GM23338 (cell line): ENCODE measurements at regions not wholly inside any gene's neighbourhood (a gene's known extent, or its start where the extent isn't known, plus 50 kb on each side); places are given as distances from the start of the nearest gene placed in this dataset.

Experiments used
- ATAC-seq: fragments of 200-7000 bp; cut with Tn5 transposase; 3 replicates; pipeline ENCODE4 v1.9.1; 2020
- DNase-seq: peaks from one replicate; pipeline ENCODE4 v3.0.0-alpha.2; 2015; ENCODE audit warnings: low spot score
- H2AFZ ChIP-seq: fragments of 200-600 bp; sonication (generic); 2 replicates; pipeline ENCODE4 v1.8.0; 2016; ENCODE audit warnings: antibody characterized with exemption, mild to moderate bottlenecking, moderate library complexity
- H3F3A ChIP-seq: fragments of 200-600 bp; sonication (generic); replicated peaks from 2 replicates; pipeline ENCODE4 v1.8.0; 2017; ENCODE audit warnings: antibody characterized with exemption, mixed run types, low read depth
- H3K27ac ChIP-seq: fragments of 200-600 bp; sonication (generic); 2 replicates; pipeline ENCODE4 v1.6.1; 2016; ENCODE audit warnings: low read depth
- H3K27me3 ChIP-seq: fragments of 200-600 bp; sonication (generic); 2 replicates; pipeline ENCODE4 v1.8.0; 2016; ENCODE audit warnings: mild to moderate bottlenecking, mixed run types, moderate library complexity; ENCODE audit not compliant: insufficient read depth
- H3K36me3 ChIP-seq: fragments of 200-600 bp; sonication (generic); 2 replicates; pipeline ENCODE4 v1.8.0; 2016; ENCODE audit warnings: mild to moderate bottlenecking; ENCODE audit not compliant: insufficient read depth
- H3K4me1 ChIP-seq: fragments of 200-600 bp; sonication (generic); 2 replicates; pipeline ENCODE4 v1.8.0; 2016; ENCODE audit warnings: mild to moderate bottlenecking, moderate library complexity; ENCODE audit not compliant: insufficient read depth
- H3K4me2 ChIP-seq: fragments of 200-600 bp; sonication (generic); 2 replicates; pipeline ENCODE4 v1.7.1; 2017; ENCODE audit warnings: mixed run types
- H3K4me3 ChIP-seq: fragments of 200-600 bp; sonication (generic); 2 replicates; pipeline ENCODE4 v1.6.1; 2016; ENCODE audit warnings: mixed run types
- H3K79me2 ChIP-seq: fragments of 200-600 bp; sonication (generic); replicated peaks from 2 replicates; pipeline ENCODE4 v1.8.0; 2017; ENCODE audit warnings: mild to moderate bottlenecking; ENCODE audit not compliant: insufficient read depth
- H3K9me2 ChIP-seq: fragments of 200-600 bp; sonication (generic); 2 replicates; pipeline ENCODE4 v1.8.0; 2017; ENCODE audit not compliant: insufficient read depth
- H4K20me1 ChIP-seq: fragments of 200-600 bp; sonication (generic); replicated peaks from 2 replicates; pipeline ENCODE4 v1.8.0; 2017; ENCODE audit warnings: mild to moderate bottlenecking; ENCODE audit not compliant: insufficient read depth
- H3K27ac Mint-ChIP-seq: 2 replicates; pipeline ENCODE4 v1.8.0; 2020; ENCODE audit warnings: inconsistent platforms, mild to moderate bottlenecking, moderate library complexity, mixed read lengths
- H3K27me3 Mint-ChIP-seq: 3 replicates; pipeline ENCODE4 v1.8.0; 2022; ENCODE audit warnings: low read depth, mild to moderate bottlenecking, moderate library complexity, mixed read lengths, inconsistent platforms; ENCODE audit not compliant: insufficient read depth, poor library complexity
- H3K36me3 Mint-ChIP-seq: 3 replicates; pipeline ENCODE4 v1.8.0; 2021; ENCODE audit warnings: low read depth, mild to moderate bottlenecking, inconsistent platforms, moderate library complexity, mixed read lengths
- H3K4me1 Mint-ChIP-seq: 3 replicates; pipeline ENCODE4 v1.8.0; 2020; ENCODE audit warnings: mild to moderate bottlenecking, inconsistent platforms, mixed read lengths
- H3K4me3 Mint-ChIP-seq: 3 replicates; pipeline ENCODE4 v1.8.0; 2021; ENCODE audit warnings: moderate library complexity, mild to moderate bottlenecking, inconsistent platforms, mixed read lengths
- H3K9me3 Mint-ChIP-seq: 3 replicates; pipeline ENCODE4 v1.8.0; 2020; ENCODE audit warnings: moderate library complexity, mild to moderate bottlenecking, inconsistent platforms, mixed read lengths
- EZH2 ChIP-seq: fragments of 200-600 bp; sonication (generic); IDR thresholded peaks from one replicate; pipeline ENCODE4 v1.8.0; 2017; ENCODE audit warnings: antibody characterized with exemption, mild to moderate bottlenecking, low read depth; ENCODE audit not compliant: unreplicated experiment
- NANOG ChIP-seq: IDR thresholded peaks from 2 replicates; pipeline ENCODE4 v1.6.1; 2016; ENCODE audit warnings: antibody characterized with exemption, borderline replicate concordance
- POLR2AphosphoS5 ChIP-seq: IDR thresholded peaks from 2 replicates; pipeline ENCODE4 v1.6.1; 2016; ENCODE audit warnings: antibody characterized with exemption, low read depth
- ZNF114 ChIP-seq: fragments of 250-450 bp; sonication (Bioruptor Pico); IDR thresholded peaks from 2 replicates; pipeline ENCODE4 v1.5.0; 2020; ENCODE audit warnings: mild to moderate bottlenecking, moderate library complexity
- TF ChIP-seq, protein P1 (sequence below): fragments of 250-450 bp; sonication (Bioruptor Pico); IDR thresholded peaks from 2 replicates; pipeline ENCODE4 v1.5.0; 2020; ENCODE audit warnings: mild to moderate bottlenecking, moderate library complexity

DNA sequence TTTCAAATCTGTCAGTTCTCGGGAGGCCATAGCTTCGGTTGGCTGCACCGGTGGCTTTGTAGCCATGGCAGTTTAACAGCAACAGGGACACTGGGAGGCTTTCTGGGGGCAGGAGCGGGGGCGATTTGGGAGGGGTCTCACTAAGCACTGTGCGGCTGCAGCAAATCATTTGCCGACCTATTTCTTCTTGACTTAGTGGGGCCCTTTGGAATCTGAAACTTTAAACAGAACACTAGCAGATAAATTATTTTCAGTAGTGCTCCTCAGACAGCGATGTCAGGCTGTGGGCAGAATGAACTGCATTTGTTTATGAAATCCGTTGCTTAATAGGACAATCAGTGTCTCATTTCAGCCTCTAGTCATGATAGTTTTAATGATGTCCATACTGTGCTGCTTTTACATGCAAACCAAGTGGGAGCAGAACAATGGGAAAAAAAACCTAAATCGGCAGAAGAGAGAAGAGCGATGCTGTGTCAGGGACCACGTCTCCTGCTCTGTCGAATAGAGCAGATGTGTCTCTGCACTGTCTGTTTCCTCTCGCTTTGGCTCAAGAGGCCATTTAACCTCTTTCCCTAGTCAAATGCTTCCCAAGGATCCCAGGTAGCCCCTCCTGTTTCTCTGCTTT is 211.9 kb downstream of the OLFM4 start (continued):
- TF ChIP-seq, protein P1, sequence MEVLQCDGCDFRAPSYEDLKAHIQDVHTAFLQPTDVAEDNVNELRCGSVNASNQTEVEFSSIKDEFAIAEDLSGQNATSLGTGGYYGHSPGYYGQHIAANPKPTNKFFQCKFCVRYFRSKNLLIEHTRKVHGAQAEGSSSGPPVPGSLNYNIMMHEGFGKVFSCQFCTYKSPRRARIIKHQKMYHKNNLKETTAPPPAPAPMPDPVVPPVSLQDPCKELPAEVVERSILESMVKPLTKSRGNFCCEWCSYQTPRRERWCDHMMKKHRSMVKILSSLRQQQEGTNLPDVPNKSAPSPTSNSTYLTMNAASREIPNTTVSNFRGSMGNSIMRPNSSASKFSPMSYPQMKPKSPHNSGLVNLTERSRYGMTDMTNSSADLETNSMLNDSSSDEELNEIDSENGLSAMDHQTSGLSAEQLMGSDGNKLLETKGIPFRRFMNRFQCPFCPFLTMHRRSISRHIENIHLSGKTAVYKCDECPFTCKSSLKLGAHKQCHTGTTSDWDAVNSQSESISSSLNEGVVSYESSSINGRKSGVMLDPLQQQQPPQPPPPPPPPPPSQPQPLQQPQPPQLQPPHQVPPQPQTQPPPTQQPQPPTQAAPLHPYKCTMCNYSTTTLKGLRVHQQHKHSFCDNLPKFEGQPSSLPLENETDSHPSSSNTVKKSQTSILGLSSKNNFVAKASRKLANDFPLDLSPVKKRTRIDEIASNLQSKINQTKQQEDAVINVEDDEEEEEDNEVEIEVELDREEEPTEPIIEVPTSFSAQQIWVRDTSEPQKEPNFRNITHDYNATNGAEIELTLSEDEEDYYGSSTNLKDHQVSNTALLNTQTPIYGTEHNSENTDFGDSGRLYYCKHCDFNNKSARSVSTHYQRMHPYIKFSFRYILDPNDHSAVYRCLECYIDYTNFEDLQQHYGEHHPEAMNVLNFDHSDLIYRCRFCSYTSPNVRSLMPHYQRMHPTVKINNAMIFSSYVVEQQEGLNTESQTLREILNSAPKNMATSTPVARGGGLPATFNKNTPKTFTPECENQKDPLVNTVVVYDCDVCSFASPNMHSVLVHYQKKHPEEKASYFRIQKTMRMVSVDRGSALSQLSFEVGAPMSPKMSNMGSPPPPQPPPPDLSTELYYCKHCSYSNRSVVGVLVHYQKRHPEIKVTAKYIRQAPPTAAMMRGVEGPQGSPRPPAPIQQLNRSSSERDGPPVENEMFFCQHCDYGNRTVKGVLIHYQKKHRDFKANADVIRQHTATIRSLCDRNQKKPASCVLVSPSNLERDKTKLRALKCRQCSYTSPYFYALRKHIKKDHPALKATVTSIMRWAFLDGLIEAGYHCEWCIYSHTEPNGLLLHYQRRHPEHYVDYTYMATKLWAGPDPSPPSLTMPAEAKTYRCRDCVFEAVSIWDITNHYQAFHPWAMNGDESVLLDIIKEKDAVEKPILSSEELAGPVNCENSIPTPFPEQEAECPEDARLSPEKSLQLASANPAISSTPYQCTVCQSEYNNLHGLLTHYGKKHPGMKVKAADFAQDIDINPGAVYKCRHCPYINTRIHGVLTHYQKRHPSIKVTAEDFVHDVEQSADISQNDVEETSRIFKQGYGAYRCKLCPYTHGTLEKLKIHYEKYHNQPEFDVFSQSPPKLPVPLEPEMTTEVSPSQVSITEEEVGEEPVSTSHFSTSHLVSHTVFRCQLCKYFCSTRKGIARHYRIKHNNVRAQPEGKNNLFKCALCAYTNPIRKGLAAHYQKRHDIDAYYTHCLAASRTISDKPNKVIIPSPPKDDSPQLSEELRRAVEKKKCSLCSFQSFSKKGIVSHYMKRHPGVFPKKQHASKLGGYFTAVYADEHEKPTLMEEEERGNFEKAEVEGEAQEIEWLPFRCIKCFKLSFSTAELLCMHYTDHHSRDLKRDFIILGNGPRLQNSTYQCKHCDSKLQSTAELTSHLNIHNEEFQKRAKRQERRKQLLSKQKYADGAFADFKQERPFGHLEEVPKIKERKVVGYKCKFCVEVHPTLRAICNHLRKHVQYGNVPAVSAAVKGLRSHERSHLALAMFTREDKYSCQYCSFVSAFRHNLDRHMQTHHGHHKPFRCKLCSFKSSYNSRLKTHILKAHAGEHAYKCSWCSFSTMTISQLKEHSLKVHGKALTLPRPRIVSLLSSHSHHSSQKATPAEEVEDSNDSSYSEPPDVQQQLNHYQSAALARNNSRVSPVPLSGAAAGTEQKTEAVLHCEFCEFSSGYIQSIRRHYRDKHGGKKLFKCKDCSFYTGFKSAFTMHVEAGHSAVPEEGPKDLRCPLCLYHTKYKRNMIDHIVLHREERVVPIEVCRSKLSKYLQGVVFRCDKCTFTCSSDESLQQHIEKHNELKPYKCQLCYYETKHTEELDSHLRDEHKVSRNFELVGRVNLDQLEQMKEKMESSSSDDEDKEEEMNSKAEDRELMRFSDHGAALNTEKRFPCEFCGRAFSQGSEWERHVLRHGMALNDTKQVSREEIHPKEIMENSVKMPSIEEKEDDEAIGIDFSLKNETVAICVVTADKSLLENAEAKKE (CRISPR knock-in tag), result no peak
- TF ChIP-seq POLR2AphosphoS5 (no peak), NANOG (no peak), ZNF114 (no peak)

DNA sequence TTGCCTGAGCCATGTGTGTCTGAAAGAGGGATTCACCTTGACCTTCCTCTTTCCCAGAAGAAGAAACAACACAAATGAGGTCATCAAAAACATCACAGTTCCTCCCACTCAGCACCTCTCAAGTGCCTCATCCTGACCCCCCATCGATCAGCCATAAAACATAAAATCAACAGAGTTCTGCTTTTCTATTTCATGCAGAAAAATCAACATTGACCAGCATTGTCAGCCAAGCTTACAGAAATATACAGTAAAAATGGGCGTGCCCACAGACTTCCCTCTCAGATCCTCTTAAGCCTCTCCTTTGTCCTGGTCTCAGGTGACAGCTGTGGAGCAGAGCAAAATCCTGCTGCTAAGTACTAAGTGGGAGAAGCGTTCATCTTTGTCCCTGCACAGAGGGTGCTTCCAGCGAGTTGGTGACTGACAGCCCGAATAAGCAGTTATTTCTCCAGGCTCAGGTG is 213.3 kb downstream of the OLFM4 start:
- Mint-ChIP-seq H3K9me3 (no peaks in the 10 kb centered on the region), H3K27me3 (peaks cover 5% of the 10 kb centered on the region), H3K36me3 (no peaks in the 10 kb centered on the region), H3K27ac (no peak overlapping the region), H3K4me1 (peaks cover 18% of the 10 kb centered on the region), H3K4me3 (no peak overlapping the region)
- Histone ChIP-seq H3K36me3 (no peaks in the 10 kb centered on the region), H4K20me1 (no peaks in the 10 kb centered on the region), H3K27ac (no peak overlapping the region), H3K4me2 (no peak overlapping the region), H3K79me2 (no peaks in the 10 kb centered on the region), H3K9me2 (no peaks in the 10 kb centered on the region), H3K4me3 (no peak overlapping the region), H2AFZ (no peak overlapping the region), H3K27me3 (no peaks in the 10 kb centered on the region), H3K4me1 (no peaks in the 10 kb centered on the region), H3F3A (no peaks in the 10 kb centered on the region)
- ATAC-seq (peak; percentile 36; the same call in 2 of the 3 replicates), DNase-seq (no peak)
- no peak for TF ChIP-seq EZH2
